Vagina (tissue), 2 donors: ENCODE measurements at regions not wholly inside any gene's neighbourhood (a gene's known extent, or its start where the extent isn't known, plus 50 kb on each side); places are given as distances from the start of the nearest gene placed in this dataset.

Source experiments
- POLR2A ChIP-seq, 2 donors: fragments of 450-650 bp; IDR thresholded peaks; one replicate each; pipeline ENCODE4 v1.6.1; 2017; ENCODE audit warnings: antibody characterized with exemption in 2 of 2, mild to moderate bottlenecking in 2 of 2, moderate library complexity in 2 of 2
- TF ChIP-seq, protein P1 (sequence below), 3 experiments: fragments of 450-650 bp in 2 of 3; fragments of 200-600 bp in 1 of 3; sonication (generic) in 1 of 3; IDR thresholded peaks; one replicate each; pipeline ENCODE4 v1.5.1; 2017 to 2019; ENCODE audit warnings: antibody characterized with exemption in 3 of 3, mild to moderate bottlenecking in 2 of 3, moderate library complexity in 2 of 3

- TF ChIP-seq, protein P1, sequence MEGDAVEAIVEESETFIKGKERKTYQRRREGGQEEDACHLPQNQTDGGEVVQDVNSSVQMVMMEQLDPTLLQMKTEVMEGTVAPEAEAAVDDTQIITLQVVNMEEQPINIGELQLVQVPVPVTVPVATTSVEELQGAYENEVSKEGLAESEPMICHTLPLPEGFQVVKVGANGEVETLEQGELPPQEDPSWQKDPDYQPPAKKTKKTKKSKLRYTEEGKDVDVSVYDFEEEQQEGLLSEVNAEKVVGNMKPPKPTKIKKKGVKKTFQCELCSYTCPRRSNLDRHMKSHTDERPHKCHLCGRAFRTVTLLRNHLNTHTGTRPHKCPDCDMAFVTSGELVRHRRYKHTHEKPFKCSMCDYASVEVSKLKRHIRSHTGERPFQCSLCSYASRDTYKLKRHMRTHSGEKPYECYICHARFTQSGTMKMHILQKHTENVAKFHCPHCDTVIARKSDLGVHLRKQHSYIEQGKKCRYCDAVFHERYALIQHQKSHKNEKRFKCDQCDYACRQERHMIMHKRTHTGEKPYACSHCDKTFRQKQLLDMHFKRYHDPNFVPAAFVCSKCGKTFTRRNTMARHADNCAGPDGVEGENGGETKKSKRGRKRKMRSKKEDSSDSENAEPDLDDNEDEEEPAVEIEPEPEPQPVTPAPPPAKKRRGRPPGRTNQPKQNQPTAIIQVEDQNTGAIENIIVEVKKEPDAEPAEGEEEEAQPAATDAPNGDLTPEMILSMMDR (IDR thresholded peaks at IDR 0.05), result no peak
- no peak for TF ChIP-seq POLR2A (IDR thresholded peaks at IDR 0.05)
Measured at GRCh38 chr1:222097588-222097987, 355.7 kb upstream of the DUSP10 start.
